Glomerular endothelial cell (primary cell): ENCODE measurements at regions not wholly inside any gene's neighbourhood (a gene's known extent, or its start where the extent isn't known, plus 50 kb on each side); places are given as distances from the start of the nearest gene placed in this dataset.
"Not testable (repeated sequence)": the region's sequence is repeated elsewhere in the genome, so short reads cannot be mapped to it uniquely, and the experiment has no call there.

ENCODE experiments used
- DNase-seq: peaks from one replicate; pipeline ENCODE4 v3.0.0-alpha.2; 2011; ENCODE audit warnings: low read depth, low spot score; ENCODE audit errors: extremely low read depth

- no peak for DNase-seq
These were observed 260.1 kb upstream of the EDNRA start for GRCh38 chr4:147220833-147221232.

DNA sequence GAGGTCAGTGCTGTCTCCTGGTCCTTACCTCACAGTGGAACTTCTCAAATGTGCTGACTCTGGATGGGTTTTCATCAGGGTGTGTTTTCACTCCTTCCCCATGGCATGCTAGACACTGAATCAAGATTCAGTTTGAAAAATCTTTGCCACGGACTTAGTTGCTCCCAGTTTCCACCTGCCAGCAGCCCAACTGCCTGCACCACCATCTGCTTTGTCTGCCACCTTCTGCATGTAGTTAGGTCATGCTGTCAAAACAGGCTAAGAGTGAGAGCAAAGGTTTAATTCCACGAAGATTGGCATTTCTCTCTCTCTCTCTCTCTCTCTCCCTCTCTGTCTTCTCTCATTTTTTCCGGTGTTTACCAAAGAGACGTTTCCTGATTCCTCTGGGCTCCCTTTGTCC is 258.0 kb upstream of the EDNRA start:
- DNase-seq = no peak

GRCh38 chr4:147223576-147223975 is 257.3 kb upstream of the EDNRA start:
- DNase-seq = no peak

DNA sequence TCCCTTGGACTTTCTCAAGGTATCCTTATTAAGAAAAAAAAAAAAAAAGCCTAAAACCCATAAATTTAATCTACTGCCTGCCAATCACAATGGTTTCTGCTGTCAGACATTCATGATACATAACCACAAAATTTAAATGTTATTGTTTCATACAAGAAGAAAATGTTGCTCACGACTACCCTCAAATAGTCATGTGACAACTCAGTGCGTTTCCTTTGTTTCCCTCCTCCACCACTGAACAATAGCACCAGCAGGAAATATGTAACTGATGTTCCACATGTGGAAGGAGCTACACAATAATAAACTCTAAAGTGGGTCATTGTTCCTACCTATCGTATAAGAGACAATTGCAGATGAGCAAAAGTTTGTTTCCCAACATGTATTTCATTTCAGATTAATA is 244.1 kb upstream of the EDNRA start:
- DNase-seq = peak; percentile 4

- DNase-seq = no peak
These were observed 236.1 kb upstream of the EDNRA start for GRCh38 chr4:147244786-147245185.

DNA sequence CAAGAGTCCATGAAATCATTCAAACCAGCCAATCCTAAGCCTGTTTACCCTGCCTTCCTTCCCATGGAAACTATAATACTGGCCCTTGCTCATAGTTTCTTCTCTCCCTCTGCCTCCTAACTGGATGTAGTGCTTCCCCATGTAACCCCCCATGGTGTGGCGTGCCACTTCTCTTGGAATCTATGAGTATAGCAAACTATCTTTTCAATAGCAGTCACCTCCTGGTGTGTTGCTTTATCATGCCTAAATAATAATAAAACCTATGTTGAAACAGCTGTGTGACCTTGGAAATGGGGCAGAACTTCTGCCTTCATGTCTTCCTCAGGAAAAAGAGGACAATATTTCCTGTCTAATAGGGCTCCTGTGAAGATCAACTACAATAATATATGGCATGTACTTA is 234.8 kb upstream of the EDNRA start:
- DNase-seq = no peak

DNA sequence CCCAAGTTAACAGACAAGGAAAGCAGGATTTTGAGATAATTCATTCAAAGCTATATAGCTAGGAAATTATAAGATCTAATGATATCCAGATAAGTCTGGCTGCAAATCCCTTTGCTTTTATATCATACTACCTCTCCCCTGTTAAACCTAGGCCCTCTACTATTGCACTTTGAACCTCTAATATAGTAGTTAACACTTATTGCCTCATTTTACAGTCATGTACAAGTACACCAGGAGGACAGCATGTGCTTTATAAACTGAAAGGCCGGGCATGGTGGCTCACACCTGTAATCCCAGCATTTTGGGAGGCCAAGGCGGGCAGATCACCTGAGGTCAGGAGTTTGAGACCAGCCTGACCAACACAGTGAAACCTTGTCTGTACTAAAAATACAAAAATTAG is 234.4 kb upstream of the EDNRA start:
- DNase-seq = not testable (repeated sequence)

- no peak for DNase-seq
These were observed 233.3 kb upstream of the EDNRA start for GRCh38 chr4:147247579-147247978.

DNA sequence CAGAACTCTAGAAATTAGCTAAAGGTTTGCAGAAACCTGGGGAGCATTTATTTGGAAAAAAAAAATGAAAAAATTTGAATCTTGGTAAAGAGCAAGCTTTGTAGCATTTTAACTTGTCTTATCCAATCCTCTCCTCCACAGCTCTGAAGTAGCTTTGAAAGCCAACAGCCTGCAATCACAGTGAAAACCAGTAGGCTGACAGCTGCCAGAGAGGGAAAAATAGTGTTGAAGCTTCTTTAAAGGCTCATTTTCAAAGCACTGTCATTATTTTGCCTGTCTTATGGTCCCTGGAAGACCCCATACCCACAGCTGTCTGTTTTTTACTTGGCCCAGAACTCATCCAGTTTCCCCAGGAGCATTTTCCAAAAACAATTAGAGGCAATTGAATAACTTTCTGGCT is 230.8 kb upstream of the EDNRA start:
- no peak for DNase-seq

- not testable (repeated sequence) for DNase-seq
These were observed 225.6 kb upstream of the EDNRA start for GRCh38 chr4:147255268-147255667.

DNA sequence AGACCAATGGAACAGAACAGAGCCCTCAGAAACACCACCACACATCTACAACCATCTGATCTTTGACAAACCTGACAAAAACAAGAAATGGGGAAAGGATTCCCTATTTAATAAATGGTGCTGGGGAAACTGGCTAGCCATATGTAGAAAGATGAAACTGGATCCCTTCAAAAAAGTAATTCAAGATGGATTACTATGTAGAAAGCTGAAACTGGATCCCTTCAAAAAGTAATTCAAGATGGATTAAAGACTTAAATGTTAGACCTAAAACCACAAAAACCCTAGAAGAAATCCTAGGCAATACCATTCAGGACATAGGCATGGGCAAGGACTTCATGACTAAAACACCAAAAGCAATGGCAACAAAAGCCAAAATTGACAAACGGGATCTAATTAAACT is 221.6 kb upstream of the EDNRA start:
- DNase-seq = not testable (repeated sequence)

- no peak for DNase-seq
These were observed 196.6 kb upstream of the EDNRA start for GRCh38 chr4:147284256-147284835.

GRCh38 chr4:147284935-147285334 is 196.0 kb upstream of the EDNRA start:
- DNase-seq = no peak

DNA sequence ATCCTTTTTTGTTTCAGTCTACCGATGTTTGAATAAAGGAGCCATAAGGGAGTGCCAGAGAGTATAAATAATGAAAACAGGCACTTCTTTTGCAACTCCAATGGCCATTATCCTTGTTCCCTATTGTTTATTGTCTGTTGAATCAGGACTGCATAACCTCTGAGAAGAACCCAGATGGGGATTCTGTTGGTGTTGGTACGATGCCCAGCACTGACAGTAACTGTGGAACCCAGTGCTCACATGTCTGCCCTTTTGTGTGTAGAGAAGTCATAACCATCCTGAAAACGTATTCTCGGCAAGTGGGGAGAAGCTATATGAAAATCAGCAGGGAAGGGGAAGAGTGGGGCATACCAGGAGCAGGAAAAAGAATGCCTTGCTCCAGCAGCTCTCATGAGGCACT is 195.1 kb upstream of the EDNRA start:
- DNase-seq = no peak

DNA sequence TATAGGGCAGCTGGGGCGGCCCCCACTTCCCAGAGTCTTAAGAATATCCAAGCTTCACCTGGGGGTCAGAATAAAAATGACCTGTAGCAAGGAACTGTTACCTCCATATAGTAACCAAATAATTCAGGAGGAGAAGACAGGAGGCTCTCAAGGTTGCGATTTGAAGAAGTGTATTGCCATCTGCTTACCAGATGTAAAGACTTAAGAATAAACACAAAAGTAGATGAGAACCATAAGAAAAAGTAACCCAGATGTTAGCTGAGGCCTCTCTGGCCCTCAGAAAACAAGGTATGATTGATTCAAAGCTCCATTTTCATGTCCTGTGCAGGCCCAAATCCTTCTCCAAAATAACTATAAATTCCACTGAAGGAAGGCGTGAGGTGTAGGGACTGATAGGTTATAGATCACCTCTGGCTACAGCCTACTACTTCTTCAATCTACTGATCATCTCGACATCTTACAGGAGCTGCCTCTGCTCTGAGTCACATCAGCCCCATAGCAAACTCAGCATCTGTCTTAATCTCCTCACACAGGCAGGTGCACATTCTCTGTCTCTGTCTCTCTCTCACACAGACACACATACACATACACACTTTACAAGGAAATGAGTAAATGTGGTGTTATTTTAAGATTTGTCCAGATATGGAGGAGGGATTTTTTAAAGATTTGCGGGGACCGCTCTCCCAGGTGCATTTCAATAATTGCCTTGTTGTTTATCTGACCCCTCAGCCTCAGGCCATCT is 193.9 kb upstream of the EDNRA start:
- no peak for DNase-seq

- no peak for DNase-seq
These were observed 193.4 kb upstream of the EDNRA start for GRCh38 chr4:147287588-147287890.

- no peak for DNase-seq
These were observed 192.4 kb upstream of the EDNRA start for GRCh38 chr4:147288512-147288911.

DNA sequence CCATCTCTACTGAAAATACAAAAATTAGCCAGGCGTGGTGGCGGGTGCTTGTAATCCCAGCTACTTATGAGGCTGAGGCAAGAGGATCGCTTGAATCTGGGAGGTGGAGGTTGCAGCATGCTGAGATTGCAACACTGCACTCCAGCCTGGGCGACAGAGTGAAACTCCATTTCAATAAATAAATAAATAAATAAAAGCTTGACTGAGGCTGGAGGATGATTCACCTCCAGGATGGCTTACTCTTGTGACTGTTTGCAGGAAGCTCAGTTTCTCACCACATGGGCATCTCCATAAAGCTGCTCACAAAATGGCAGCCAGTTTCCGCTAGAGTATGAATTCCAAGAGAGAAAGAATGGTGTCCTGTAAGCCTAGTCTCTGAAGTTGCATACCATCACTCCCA is 191.7 kb upstream of the EDNRA start:
- DNase-seq = no peak

GRCh38 chr4:147292604-147293313 is 188.1 kb upstream of the EDNRA start:
- DNase-seq = not testable (repeated sequence)

GRCh38 chr4:147293314-147293677 is 187.6 kb upstream of the EDNRA start:
- not testable (repeated sequence) for DNase-seq

- no peak for DNase-seq
These were observed 181.7 kb upstream of the EDNRA start for GRCh38 chr4:147299205-147299604.

- no peak for DNase-seq
These were observed 177.6 kb upstream of the EDNRA start for GRCh38 chr4:147303174-147303872.
